AG10803 (cell line): ENCODE measurements at regions not wholly inside any gene's neighbourhood (a gene's known extent, or its start where the extent isn't known, plus 50 kb on each side); places are given as distances from the start of the nearest gene placed in this dataset.

Source experiments
- DNase-seq: peaks from one replicate; pipeline ENCODE4 v3.0.0; 2010; ENCODE audit warnings: low read depth
- H3K4me3 ChIP-seq: 2 replicates; pipeline ENCODE4 v1.5.1; 2011; ENCODE audit warnings: mild to moderate bottlenecking, low read length, control low read depth
- TF ChIP-seq, protein P1 (sequence below): conservative IDR thresholded peaks from 2 replicates; pipeline ENCODE4 v1.5.1; 2011; ENCODE audit warnings: mild to moderate bottlenecking, low read length, control low read depth, inconsistent platforms

DNA sequence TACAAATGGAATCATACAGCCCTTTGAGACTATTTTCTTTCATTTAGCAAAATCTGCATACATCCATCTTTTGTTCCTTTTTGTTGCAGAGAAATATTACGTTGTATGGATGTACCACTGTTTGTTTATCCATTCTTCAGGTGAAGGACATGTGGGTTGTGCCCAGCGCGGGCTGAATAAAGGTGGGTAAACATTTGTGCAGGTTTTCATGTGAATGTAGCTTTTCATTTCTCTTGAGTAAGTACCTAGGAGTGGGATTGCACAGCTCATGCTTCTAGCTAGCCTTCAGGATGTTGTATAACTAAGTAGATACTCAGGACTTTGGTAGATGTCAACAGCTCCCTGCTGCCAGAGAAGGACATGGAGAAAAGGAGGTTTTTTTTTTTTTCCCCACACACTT, 50.6 kb upstream of the SPRED2 start:
- no peak overlapping the region for H3K4me3 ChIP-seq
- DNase-seq, result no peak
- TF ChIP-seq, protein P1, sequence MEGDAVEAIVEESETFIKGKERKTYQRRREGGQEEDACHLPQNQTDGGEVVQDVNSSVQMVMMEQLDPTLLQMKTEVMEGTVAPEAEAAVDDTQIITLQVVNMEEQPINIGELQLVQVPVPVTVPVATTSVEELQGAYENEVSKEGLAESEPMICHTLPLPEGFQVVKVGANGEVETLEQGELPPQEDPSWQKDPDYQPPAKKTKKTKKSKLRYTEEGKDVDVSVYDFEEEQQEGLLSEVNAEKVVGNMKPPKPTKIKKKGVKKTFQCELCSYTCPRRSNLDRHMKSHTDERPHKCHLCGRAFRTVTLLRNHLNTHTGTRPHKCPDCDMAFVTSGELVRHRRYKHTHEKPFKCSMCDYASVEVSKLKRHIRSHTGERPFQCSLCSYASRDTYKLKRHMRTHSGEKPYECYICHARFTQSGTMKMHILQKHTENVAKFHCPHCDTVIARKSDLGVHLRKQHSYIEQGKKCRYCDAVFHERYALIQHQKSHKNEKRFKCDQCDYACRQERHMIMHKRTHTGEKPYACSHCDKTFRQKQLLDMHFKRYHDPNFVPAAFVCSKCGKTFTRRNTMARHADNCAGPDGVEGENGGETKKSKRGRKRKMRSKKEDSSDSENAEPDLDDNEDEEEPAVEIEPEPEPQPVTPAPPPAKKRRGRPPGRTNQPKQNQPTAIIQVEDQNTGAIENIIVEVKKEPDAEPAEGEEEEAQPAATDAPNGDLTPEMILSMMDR, result no peak
